Thyroid gland (tissue), 4 donors: ENCODE measurements at regions not wholly inside any gene's neighbourhood (a gene's known extent, or its start where the extent isn't known, plus 50 kb on each side); places are given as distances from the start of the nearest gene placed in this dataset.
"Not testable (repeated sequence)": the region's sequence is repeated elsewhere in the genome, so short reads cannot be mapped to it uniquely, and the experiment has no call there.

Experiments used
- DNase-seq, 2 donors: peaks; one replicate each; pipeline ENCODE4 v3.0.0-alpha.2; 2019
- H3K27ac ChIP-seq, 3 donors: fragments of 200-600 bp; sonication (generic); 1 replicate in 2 of 3; 2 replicates in 1 of 3; pipeline ENCODE4 v1.5.1; 2016 to 2019; ENCODE audit warnings: mild to moderate bottlenecking in 1 of 3, moderate library complexity in 1 of 3
- H3K27me3 ChIP-seq: fragments of 200-600 bp; sonication (generic); one replicate; pipeline ENCODE4 v1.5.1; 2019
- H3K36me3 ChIP-seq, 2 donors: fragments of 200-600 bp; sonication (generic); one replicate each; pipeline ENCODE4 v1.5.1; 2016 to 2019
- H3K4me1 ChIP-seq, 2 donors: fragments of 200-600 bp; sonication (generic); one replicate each; pipeline ENCODE4 v1.5.1; 2017 to 2019
- H3K4me3 ChIP-seq, 3 donors: fragments of 200-600 bp; sonication (generic); replicated peaks in 1 of 3; 1 replicate in 2 of 3; 2 replicates in 1 of 3; pipeline ENCODE4 v1.5.1; 2016; ENCODE audit warnings: mild to moderate bottlenecking in 1 of 3
- H3K9me3 ChIP-seq: fragments of 200-600 bp; sonication (generic); one replicate; pipeline ENCODE4 v1.5.1; 2017
- CTCF ChIP-seq, 6 experiments: fragments of 200-600 bp in 3 of 6; fragments of 450-650 bp in 3 of 6; sonication (generic) in 3 of 6; IDR thresholded peaks; one replicate each; pipeline ENCODE4 v1.5.1; 2016 to 2019; ENCODE audit warnings: antibody characterized with exemption in 6 of 6, mild to moderate bottlenecking in 2 of 6, inconsistent platforms in 1 of 6, moderate library complexity in 1 of 6
- POLR2A ChIP-seq, 2 donors: fragments of 450-650 bp; IDR thresholded peaks; one replicate each; pipeline ENCODE4 v1.6.1; 2017; ENCODE audit warnings: antibody characterized with exemption in 2 of 2, mild to moderate bottlenecking in 2 of 2, moderate library complexity in 1 of 2
- WGBS, 2 donors: methylation state at CpG; one replicate each; pipeline ENCODE4 v1.1.5; 2017; 5-methylcytosine and 5-hydroxymethylcytosine counted together
- intact Hi-C: fragments of 100-400 bp; cut with DNase I; formaldehyde crosslinking; loops from one replicate; pipeline ENCODE4 v1.15.1; 2023

- no peak for TF ChIP-seq CTCF (IDR thresholded peaks at IDR 0.05)
- TF ChIP-seq POLR2A (IDR thresholded peaks at IDR 0.05) = no peak
- Histone ChIP-seq H3K4me3 (no peak overlapping the region), H3K36me3 (no peaks in the 10 kb centered on the region), H3K9me3 (no peaks in the 10 kb centered on the region), H3K27ac (no peak overlapping the region), H3K4me1 (no peaks in the 10 kb centered on the region), H3K27me3 (no peaks in the 10 kb centered on the region)
- intact Hi-C loops = no loop called here
- 81 to 83% methylated on average over 2 of the region's 2 CpGs for WGBS, 2 donors
- no peak for DNase-seq
Observed at GRCh38 chr4:126183206-126183605, 868.5 kb downstream of the FAT4 start.

DNA sequence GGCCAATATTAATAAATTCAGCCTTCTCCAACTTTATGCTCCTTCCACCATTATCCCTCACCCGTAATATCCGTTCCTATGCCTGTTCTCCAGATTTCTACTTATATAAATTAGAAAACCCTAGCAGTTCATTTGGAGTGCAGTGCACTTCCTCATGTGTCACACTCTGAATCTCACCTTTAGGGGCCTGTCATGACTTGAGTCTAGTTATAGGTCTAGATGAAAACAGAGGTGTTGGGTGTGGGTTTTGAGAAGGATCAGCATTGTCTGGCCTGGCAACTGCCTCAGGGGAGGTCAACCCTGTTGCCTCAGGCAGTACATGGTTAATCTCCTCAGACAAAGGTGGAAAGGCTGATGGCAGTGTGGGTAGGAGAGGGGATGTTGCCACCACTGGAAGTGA is 876.8 kb downstream of the FAT4 start:
- Histone ChIP-seq H3K27me3 (no peaks in the 10 kb centered on the region), H3K4me1 (no peaks in the 10 kb centered on the region), H3K27ac (no peak overlapping the region), H3K36me3 (no peaks in the 10 kb centered on the region), H3K9me3 (no peaks in the 10 kb centered on the region), H3K4me3 (no peak overlapping the region)
- no peak for DNase-seq
- 94 to 96% methylated on average over 2 of the region's 2 CpGs for WGBS, 2 donors
- intact Hi-C loops = no loop called here
- TF ChIP-seq CTCF (IDR thresholded peaks at IDR 0.05) = no peak
- TF ChIP-seq POLR2A (IDR thresholded peaks at IDR 0.05) = no peak

DNA sequence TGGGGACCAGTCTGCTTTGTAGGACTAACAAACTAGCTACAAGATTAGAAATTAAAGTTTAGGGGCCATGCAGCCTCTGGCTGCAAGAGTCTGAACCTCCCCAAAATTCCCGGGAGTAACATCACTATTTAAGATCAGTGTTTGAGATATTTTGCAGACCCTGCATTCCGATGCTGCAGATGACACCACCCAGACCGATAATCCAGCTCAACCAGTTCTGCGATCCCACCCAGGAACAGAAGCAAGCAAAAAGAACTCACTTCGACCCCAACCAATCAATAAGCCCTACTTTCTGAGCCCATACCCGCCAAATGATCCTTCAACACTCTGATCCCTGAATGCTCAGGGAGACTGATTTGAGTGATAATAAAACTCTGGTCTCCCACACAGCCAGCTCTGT is 877.8 kb downstream of the FAT4 start:
- H3K4me1 ChIP-seq = no peaks in the 10 kb centered on the region
- 72 to 77% methylated on average over 6 of the region's 6 CpGs for WGBS, 2 donors
- H3K36me3 ChIP-seq = no peaks in the 10 kb centered on the region
- H3K9me3 ChIP-seq = no peaks in the 10 kb centered on the region
- H3K27ac ChIP-seq = no peak overlapping the region
- DNase-seq = no peak
- no peak overlapping the region for H3K4me3 ChIP-seq
- TF ChIP-seq POLR2A (IDR thresholded peaks at IDR 0.05) (no peak), CTCF (IDR thresholded peaks at IDR 0.05) (no peak)
- intact Hi-C loops = no loop called here
- H3K27me3 ChIP-seq = no peaks in the 10 kb centered on the region

DNA sequence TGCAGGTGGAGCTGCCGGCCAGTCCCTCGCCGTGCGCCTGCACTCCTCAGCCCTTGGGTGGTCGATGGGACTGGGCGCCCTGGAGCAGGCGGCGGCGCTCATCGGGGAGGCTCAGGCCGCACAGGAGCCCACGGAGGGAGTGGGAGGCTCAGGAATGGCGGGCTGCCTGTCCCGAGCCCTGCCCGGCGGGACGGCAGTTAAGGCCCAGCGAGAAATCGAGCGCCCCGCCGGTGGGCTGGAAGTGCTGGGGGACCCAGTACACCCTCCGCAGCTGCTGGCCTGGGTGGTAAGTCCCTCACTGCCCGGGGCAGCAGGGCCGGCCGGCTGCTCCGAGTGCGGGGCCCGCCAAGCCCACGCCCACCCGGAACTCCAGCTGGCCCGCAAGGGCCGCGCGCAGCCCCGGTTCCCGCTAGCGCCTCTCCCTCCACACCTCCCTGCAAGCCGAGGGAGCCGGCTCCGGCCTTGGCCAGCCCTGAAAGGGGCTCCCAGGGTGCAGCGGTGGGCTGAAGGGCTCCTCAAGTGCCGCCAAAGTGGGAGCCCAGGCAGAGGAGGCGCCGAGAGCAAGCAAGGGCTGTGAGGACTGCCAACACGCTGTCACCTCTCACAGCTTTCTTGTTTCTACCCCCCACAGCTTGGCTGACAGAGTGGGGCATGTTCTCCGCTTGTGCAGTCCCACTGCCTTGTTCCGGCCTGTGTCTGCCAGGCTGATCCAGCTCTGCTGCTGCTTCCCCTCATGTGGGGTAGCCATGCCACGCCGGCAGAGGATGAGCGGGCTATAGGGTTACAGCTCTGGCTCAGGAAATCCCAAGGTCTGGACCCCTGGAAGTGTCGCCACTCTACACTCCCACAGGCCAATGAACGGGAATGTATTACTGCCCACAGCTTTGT is 886.7 kb downstream of the FAT4 start:
- WGBS, 2 donors = 94 to 100% methylated on average over 24 of the region's 53 CpGs
- H3K4me3 ChIP-seq, H3K4me1 ChIP-seq, intact Hi-C loops, H3K36me3 ChIP-seq, DNase-seq, H3K9me3 ChIP-seq, H3K27me3 ChIP-seq, H3K27ac ChIP-seq: not testable (repeated sequence)

GRCh38 chr4:126202226-126202625 is 887.5 kb downstream of the FAT4 start:
- H3K27ac ChIP-seq = no peak overlapping the region
- no peak for TF ChIP-seq POLR2A (IDR thresholded peaks at IDR 0.05)
- TF ChIP-seq CTCF (IDR thresholded peaks at IDR 0.05) = no peak
- H3K4me1 ChIP-seq = no peaks in the 10 kb centered on the region
- H3K27me3 ChIP-seq = no peaks in the 10 kb centered on the region
- WGBS, 2 donors = 91 to 94% methylated on average over 3 of the region's 3 CpGs
- DNase-seq = no peak
- intact Hi-C loops = no loop called here
- H3K4me3 ChIP-seq = no peak overlapping the region
- H3K9me3 ChIP-seq = no peaks in the 10 kb centered on the region
- H3K36me3 ChIP-seq = no peaks in the 10 kb centered on the region
